HepG2 (cell line): ENCODE measurements at regions not wholly inside any gene's neighbourhood (a gene's known extent, or its start where the extent isn't known, plus 50 kb on each side); places are given as distances from the start of the nearest gene placed in this dataset.
"Not testable (repeated sequence)": the region's sequence is repeated elsewhere in the genome, so short reads cannot be mapped to it uniquely, and the experiment has no call there.

Source experiments
- ATAC-seq: fragments of 200-7000 bp; cut with Tn5 transposase; 3 replicates; pipeline ENCODE4 v1.9.1; 2020; ENCODE audit warnings: mild to moderate bottlenecking, moderate library complexity
- BruUV-seq: library from RNA; stranded (reverse); fragments of 400-500 nt; replicated peaks from 2 replicates; lab custom pipeline; 2021; lab: Mats Ljungman, UMichigan
- CTCF ChIA-PET: fragments of 300-600 bp; formaldehyde crosslinking; extraction: SDS; loops from one replicate; lab custom pipeline; 2021; ENCODE audit warnings: low total read pairs, inconsistent platforms, low intra/inter-chr PET ratio; lab: Yijun Ruan, JAX
- POLR2A ChIA-PET: fragments of 350-600 bp; sonication (Branson Sonifier 250); formaldehyde crosslinking; loops from one replicate; lab custom pipeline; 2020; ENCODE audit warnings: antibody characterized with exemption, inconsistent platforms; lab: Yijun Ruan, JAX
- DNase-seq: peaks from one replicate; pipeline ENCODE4 v3.0.0-alpha.2; 2015; ENCODE audit warnings: low spot score
- FAIRE-seq: peaks from 3 replicates; lab custom pipeline; 2011; peaks lifted over from hg19 to GRCh38; lab: Jason Lieb, UNC
- H2AFZ ChIP-seq: one replicate; pipeline ENCODE4 v1.6.1; 2011; ENCODE audit warnings: low read length, inconsistent platforms
- H3K27ac ChIP-seq: fragments of 300-600 bp; 3 replicates; pipeline ENCODE4 v1.8.0; 2011; ENCODE audit warnings: mixed run types, mild to moderate bottlenecking, mixed read lengths, low read length, inconsistent platforms; ENCODE audit not compliant: insufficient read depth; ENCODE audit errors: extremely low read length
- H3K27me3 ChIP-seq, 2 experiments: fragments of 200-600 bp in 1 of 2; 2 replicates in 1 of 2; 3 replicates in 1 of 2; pipeline versions ENCODE4 v1.6.0 to v1.8.0; 2011; ENCODE audit warnings: low read length in 2 of 2, mild to moderate bottlenecking in 2 of 2, moderate library complexity in 2 of 2, inconsistent platforms in 1 of 2; ENCODE audit not compliant: insufficient read depth in 2 of 2, control insufficient read depth in 1 of 2
- H3K36me3 ChIP-seq, 2 experiments: fragments of 200-600 bp in 1 of 2; replicated peaks in 1 of 2; 2 replicates in 1 of 2; 3 replicates in 1 of 2; pipeline versions ENCODE4 v1.5.1 to v1.8.0; 2011; ENCODE audit warnings: low read length in 2 of 2, inconsistent platforms in 1 of 2; ENCODE audit not compliant: insufficient read depth in 2 of 2, control insufficient read depth in 1 of 2
- H3K4me1 ChIP-seq: 2 replicates; pipeline ENCODE4 v1.5.1; 2012; ENCODE audit warnings: low read length, inconsistent platforms; ENCODE audit not compliant: insufficient read depth
- H3K4me2 ChIP-seq: 2 replicates; pipeline ENCODE4 v1.6.0; 2011; ENCODE audit warnings: low read depth, low read length, inconsistent platforms
- H3K4me3 ChIP-seq, 3 experiments: fragments of 200-600 bp in 1 of 3; sonication (generic), shearing (Covaris generic) in 1 of 3; replicated peaks in 1 of 3; 2 replicates each; pipeline ENCODE4 v1.5.1; 2011 to 2016; ENCODE audit warnings: low read length in 3 of 3, inconsistent platforms in 2 of 3, low read depth in 2 of 3, mild to moderate bottlenecking in 2 of 3, control low read depth in 1 of 3, mixed read lengths in 1 of 3; ENCODE audit not compliant: insufficient read depth in 1 of 3
- H3K79me2 ChIP-seq: one replicate; pipeline ENCODE4 v1.6.1; 2011; ENCODE audit warnings: low read length, inconsistent platforms; ENCODE audit not compliant: insufficient read depth
- H3K9ac ChIP-seq: 2 replicates; pipeline ENCODE4 v1.6.0; 2011; ENCODE audit warnings: mild to moderate bottlenecking, low read depth, low read length, inconsistent platforms; ENCODE audit not compliant: insufficient read depth
- H3K9me3 ChIP-seq: 2 replicates; pipeline ENCODE4 v1.5.1; 2012; ENCODE audit warnings: mild to moderate bottlenecking, low read length
- H4K20me1 ChIP-seq: 2 replicates; pipeline ENCODE4 v1.6.0; 2011; ENCODE audit warnings: inconsistent platforms, mild to moderate bottlenecking, low read length, moderate library complexity; ENCODE audit not compliant: insufficient read depth
- HNRNPUL1 ChIP-seq: fragments of 200-400 bp; formaldehyde crosslinking; IDR thresholded peaks from 2 replicates; pipeline ENCODE4 v1.6.1; 2017; ENCODE audit warnings: low read depth, mild to moderate bottlenecking, low read length, moderate library complexity
- HOXA3 ChIP-seq: sonication (generic); formaldehyde crosslinking; IDR thresholded peaks from 2 replicates; pipeline ENCODE4 v1.5.0; 2020; ENCODE audit warnings: missing genetic modification reagents
- TP53 ChIP-seq: sonication (generic); formaldehyde crosslinking; conservative IDR thresholded peaks from 2 replicates; pipeline ENCODE4 v1.4.0; 2020; ENCODE audit warnings: missing genetic modification reagents
- TRIM22 ChIP-seq: fragments of 450-650 bp; IDR thresholded peaks from 2 replicates; pipeline ENCODE4 v1.6.1; 2017
- U2AF1 ChIP-seq: fragments of 200-400 bp; formaldehyde crosslinking; optimal IDR thresholded peaks from 2 replicates; pipeline ENCODE3; 2017; ENCODE audit warnings: mild to moderate bottlenecking, low read depth, low read length
- ZNF646 ChIP-seq: sonication (generic); formaldehyde crosslinking; IDR thresholded peaks from 2 replicates; pipeline ENCODE4 v1.9.0; 2021; ENCODE audit warnings: mild to moderate bottlenecking, missing genetic modification reagents
- ZNF709 ChIP-seq: sonication (generic); formaldehyde crosslinking; IDR thresholded peaks from 2 replicates; pipeline ENCODE4 v1.5.0; 2020; ENCODE audit warnings: mild to moderate bottlenecking, missing genetic modification reagents
- ZXDC ChIP-seq: sonication (generic); formaldehyde crosslinking; IDR thresholded peaks from 2 replicates; pipeline ENCODE4 v1.5.0; 2020; ENCODE audit warnings: mild to moderate bottlenecking, missing genetic modification reagents
- WGBS: methylation state at CpG from one replicate; pipeline ENCODE4 v1.1.6; 2017; ENCODE audit warnings: low lambda C conversion rate; 5-methylcytosine and 5-hydroxymethylcytosine counted together
- in situ Hi-C: cut with HindIII; loops from 2 replicates; pipeline ENCODE4 v1.10.0; 2017; ENCODE audit warnings: low pct_unique_long_range_greater_than_20kb; ENCODE audit not compliant: extremely low pct_ligation_motif_present
- intact Hi-C: fragments of 100-400 bp; cut with micrococcal nuclease; formaldehyde crosslinking; loops from one replicate; pipeline ENCODE4 v1.10.0; 2022; ENCODE audit not compliant: unreplicated experiment

GRCh38 chr3:20280257-20280656 lies 94.3 kb upstream of the SGO1 start:
- Histone ChIP-seq H3K36me3 (no peaks in the 10 kb centered on the region), H3K79me2 (no peaks in the 10 kb centered on the region), H3K27me3 (no peaks in the 10 kb centered on the region), H2AFZ (no peak overlapping the region), H3K4me3 (no peak overlapping the region), H3K9me3 (peaks cover 11% of the 10 kb centered on the region; the same call in 1 of the 2 replicates), H3K4me2 (no peak overlapping the region), H3K4me1 (no peaks in the 10 kb centered on the region), H3K9ac (no peak overlapping the region), H3K27ac (no peak overlapping the region), H4K20me1 (no peaks in the 10 kb centered on the region)
- TF ChIP-seq TRIM22 (no peak), U2AF1 (no peak), HNRNPUL1 (no peak), TP53 (no peak), ZNF646 (no peak), ZNF709 (CRISPR knock-in tag) (no peak), ZXDC (CRISPR knock-in tag) (no peak), HOXA3 (CRISPR knock-in tag) (no peak)
- 65% methylated on average over 7 of the region's 7 CpGs for WGBS
- FAIRE-seq = no peak
- ChIA-PET POLR2A (no interaction called here), CTCF (no interaction called here)
- ATAC-seq = no peak
- BruUV-seq = no TSS peak
- in situ Hi-C loops = no loop called here
- intact Hi-C loops = no loop called here
- no peak for DNase-seq

GRCh38 chr3:20265977-20266376 lies 80.0 kb upstream of the SGO1 start:
- FAIRE-seq, H3K4me3 ChIP-seq, H3K4me1 ChIP-seq, H2AFZ ChIP-seq, H3K36me3 ChIP-seq, H3K27ac ChIP-seq, H3K9me3 ChIP-seq, H3K9ac ChIP-seq, intact Hi-C loops, CTCF ChIA-PET, DNase-seq, ATAC-seq, POLR2A ChIA-PET, H3K4me2 ChIP-seq, H3K79me2 ChIP-seq, H3K27me3 ChIP-seq, H4K20me1 ChIP-seq, in situ Hi-C loops, BruUV-seq: not testable (repeated sequence)
- WGBS = 75% methylated on average over 4 of the region's 4 CpGs
